Eye (tissue), 1 donor: ENCODE measurements at regions not wholly inside any gene's neighbourhood (a gene's known extent, or its start where the extent isn't known, plus 50 kb on each side); places are given as distances from the start of the nearest gene placed in this dataset.
"Not testable (repeated sequence)": the region's sequence is repeated elsewhere in the genome, so short reads cannot be mapped to it uniquely, and the experiment has no call there.

Experiments used
- DNase-seq: peaks from one replicate; pipeline ENCODE4 v3.0.0-alpha.2; 2015

GRCh38 chr2:234181121-234181520 lies 130.6 kb downstream of the SPP2 start:
- no peak for DNase-seq

- no peak for DNase-seq
Observed at GRCh38 chr2:234179031-234179363, 128.5 kb downstream of the SPP2 start.

- no peak for DNase-seq
Observed at GRCh38 chr2:234178330-234179030, 128.0 kb downstream of the SPP2 start.

- DNase-seq = no peak
Observed at GRCh38 chr2:234175649-234176048, 125.1 kb downstream of the SPP2 start.

GRCh38 chr2:234174742-234175141 lies 124.2 kb downstream of the SPP2 start:
- DNase-seq = no peak

- DNase-seq = no peak
Observed at GRCh38 chr2:234172532-234172931, 122.0 kb downstream of the SPP2 start.

GRCh38 chr2:234172066-234172465 lies 121.6 kb downstream of the SPP2 start:
- no peak for DNase-seq

- no peak for DNase-seq
Observed at GRCh38 chr2:234171666-234172065, 121.2 kb downstream of the SPP2 start.

- no peak for DNase-seq
Observed at GRCh38 chr2:234169674-234170073, 119.2 kb downstream of the SPP2 start.

GRCh38 chr2:234168605-234169570 lies 118.4 kb downstream of the SPP2 start:
- peak; percentile 64 for DNase-seq

- no peak for DNase-seq
Observed at GRCh38 chr2:234166531-234166930, 116.0 kb downstream of the SPP2 start.

- DNase-seq = peak; percentile 42
Observed at GRCh38 chr2:234165421-234165820, 114.9 kb downstream of the SPP2 start.

- no peak for DNase-seq
Observed at GRCh38 chr2:234164493-234165413, 114.3 kb downstream of the SPP2 start.

GRCh38 chr2:234163510-234164045 lies 113.1 kb downstream of the SPP2 start:
- DNase-seq = no peak

GRCh38 chr2:234162861-234163260 lies 112.4 kb downstream of the SPP2 start:
- DNase-seq = no peak

- DNase-seq = no peak
Observed at GRCh38 chr2:234161932-234162331, 111.4 kb downstream of the SPP2 start.

GRCh38 chr2:234158812-234159211 lies 108.3 kb downstream of the SPP2 start:
- no peak for DNase-seq

GRCh38 chr2:234157817-234158588 lies 107.5 kb downstream of the SPP2 start:
- DNase-seq = no peak

- DNase-seq = no peak
Observed at GRCh38 chr2:234156326-234156725, 105.8 kb downstream of the SPP2 start.

- not testable (repeated sequence) for DNase-seq
Observed at GRCh38 chr2:234152835-234153234, 102.3 kb downstream of the SPP2 start.

GRCh38 chr2:234147335-234147861 lies 96.9 kb downstream of the SPP2 start:
- no peak for DNase-seq
